ENCODE measurements at regions not wholly inside any gene's neighbourhood (a gene's known extent, or its start where the extent isn't known, plus 50 kb on each side); places are given as distances from the start of the nearest gene placed in this dataset.

DNA sequence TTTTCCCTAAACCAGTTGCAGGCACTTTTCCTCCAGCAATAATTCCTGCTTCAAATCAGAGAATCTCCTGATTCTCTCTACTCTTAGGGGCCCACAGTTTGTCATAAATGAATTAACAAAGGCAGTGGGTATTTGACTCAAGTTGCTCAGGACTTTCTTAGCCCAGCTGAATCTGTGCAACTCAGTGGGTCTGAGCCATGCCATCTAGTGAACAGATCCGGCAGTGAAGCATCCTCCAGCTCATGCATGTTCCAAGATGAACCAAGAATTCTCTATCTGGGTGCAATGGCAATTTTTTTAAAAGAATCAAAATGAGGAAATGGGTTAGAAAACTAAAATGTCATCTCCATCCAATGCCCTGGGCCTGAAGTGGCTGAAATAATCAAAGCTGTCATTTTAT, 575.2 kb upstream of the CDH11 start:
- TF ChIP-seq CTCF (IDR thresholded peaks at IDR 0.05; ENCODE audit: insufficient read depth, low read length) (no peak), POLR2AphosphoS5 (IDR thresholded peaks at IDR 0.05; ENCODE audit: low read depth) (no peak), GABPA (IDR thresholded peaks at IDR 0.05; ENCODE audit: low read depth) (no peak)
- TF ChIP-seq, protein P1, sequence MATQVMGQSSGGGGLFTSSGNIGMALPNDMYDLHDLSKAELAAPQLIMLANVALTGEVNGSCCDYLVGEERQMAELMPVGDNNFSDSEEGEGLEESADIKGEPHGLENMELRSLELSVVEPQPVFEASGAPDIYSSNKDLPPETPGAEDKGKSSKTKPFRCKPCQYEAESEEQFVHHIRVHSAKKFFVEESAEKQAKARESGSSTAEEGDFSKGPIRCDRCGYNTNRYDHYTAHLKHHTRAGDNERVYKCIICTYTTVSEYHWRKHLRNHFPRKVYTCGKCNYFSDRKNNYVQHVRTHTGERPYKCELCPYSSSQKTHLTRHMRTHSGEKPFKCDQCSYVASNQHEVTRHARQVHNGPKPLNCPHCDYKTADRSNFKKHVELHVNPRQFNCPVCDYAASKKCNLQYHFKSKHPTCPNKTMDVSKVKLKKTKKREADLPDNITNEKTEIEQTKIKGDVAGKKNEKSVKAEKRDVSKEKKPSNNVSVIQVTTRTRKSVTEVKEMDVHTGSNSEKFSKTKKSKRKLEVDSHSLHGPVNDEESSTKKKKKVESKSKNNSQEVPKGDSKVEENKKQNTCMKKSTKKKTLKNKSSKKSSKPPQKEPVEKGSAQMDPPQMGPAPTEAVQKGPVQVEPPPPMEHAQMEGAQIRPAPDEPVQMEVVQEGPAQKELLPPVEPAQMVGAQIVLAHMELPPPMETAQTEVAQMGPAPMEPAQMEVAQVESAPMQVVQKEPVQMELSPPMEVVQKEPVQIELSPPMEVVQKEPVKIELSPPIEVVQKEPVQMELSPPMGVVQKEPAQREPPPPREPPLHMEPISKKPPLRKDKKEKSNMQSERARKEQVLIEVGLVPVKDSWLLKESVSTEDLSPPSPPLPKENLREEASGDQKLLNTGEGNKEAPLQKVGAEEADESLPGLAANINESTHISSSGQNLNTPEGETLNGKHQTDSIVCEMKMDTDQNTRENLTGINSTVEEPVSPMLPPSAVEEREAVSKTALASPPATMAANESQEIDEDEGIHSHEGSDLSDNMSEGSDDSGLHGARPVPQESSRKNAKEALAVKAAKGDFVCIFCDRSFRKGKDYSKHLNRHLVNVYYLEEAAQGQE (IDR thresholded peaks at IDR 0.05; ENCODE audit: insufficient replicate concordance, low read depth) = no peak
